ENCODE measurements at regions not wholly inside any gene's neighbourhood (a gene's known extent, or its start where the extent isn't known, plus 50 kb on each side); places are given as distances from the start of the nearest gene placed in this dataset.

DNA sequence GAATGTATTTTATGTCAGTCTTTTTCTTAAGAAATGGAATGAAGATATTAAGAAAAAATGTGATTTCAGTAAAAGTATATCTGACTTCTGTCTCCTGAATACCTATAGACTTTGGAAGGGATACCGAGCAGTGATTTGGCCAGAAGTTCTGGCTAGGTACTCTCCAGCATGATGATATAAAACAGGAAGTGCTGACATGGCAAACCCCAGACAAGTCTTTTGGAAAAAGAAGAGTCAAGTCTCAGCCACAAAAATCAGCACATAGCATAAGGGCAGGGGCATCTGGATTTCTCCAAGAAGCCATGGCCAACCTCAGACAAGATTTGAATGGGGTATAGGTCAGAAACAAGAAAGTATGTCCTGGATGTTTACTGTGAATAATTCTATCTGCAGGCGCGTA is 643.3 kb upstream of the ARRDC4 start:
- DNase-seq (ENCODE audit: low spot score): no peak

DNA sequence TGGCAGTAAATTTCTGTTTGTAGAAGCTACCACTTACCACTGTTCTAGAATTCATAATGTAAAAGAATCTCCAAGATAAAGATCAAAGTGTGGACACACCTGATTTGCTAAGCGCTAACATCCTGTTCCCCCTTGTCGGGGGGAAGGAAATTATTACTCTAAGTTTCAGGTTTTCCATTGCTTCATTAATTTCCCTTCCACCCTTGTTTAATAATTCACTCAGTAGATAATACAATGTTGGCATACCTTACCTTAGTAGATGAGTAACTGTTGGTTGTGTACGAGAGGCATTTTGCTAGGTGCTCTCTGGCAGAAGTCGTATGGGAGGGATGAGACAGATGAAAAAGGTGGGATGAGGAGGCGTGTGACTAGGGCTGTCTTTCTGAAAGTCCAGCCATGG is 641.2 kb upstream of the ARRDC4 start:
- no peak for DNase-seq (ENCODE audit: low spot score)

DNA sequence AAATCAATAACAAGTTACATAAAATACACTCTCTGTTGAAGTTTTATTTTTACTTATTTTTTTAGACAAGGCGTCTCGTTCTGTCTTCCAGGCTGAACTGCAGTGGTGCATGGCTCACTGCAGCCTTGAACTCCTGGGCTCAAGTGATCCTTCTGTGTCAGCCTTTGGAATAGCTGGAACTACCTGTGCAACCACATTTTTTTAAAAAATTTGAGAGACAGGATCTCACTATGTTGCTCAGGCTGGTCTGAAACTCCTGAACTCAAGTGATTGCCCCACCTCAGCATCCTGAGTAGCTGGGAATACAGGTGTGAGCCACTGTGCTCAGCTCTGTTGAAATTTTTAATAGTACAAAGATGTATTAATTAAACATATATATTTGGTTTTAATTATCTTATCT is 614.3 kb upstream of the ARRDC4 start:
- DNase-seq (ENCODE audit: low spot score): no peak

DNA sequence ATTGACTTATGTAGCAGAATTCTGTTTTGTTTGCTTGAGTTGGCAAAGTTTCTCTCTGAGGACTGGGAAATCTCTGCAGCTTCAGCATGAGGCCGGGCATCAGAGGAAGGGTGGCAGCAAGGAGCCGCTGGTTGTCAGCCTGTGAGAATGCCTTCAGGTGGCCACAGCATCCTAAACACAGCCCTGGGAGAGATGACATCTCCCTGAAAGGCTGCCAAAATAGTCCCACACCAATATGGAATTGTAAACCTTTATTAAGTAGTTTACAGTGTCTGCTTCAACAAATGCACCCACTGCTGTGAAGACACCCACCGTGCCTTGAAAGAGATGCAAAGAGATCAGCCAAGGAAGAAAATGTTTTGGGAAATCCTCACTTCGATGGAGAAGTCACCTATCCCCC is 609.7 kb upstream of the ARRDC4 start:
- DNase-seq (ENCODE audit: low spot score): no peak

DNA sequence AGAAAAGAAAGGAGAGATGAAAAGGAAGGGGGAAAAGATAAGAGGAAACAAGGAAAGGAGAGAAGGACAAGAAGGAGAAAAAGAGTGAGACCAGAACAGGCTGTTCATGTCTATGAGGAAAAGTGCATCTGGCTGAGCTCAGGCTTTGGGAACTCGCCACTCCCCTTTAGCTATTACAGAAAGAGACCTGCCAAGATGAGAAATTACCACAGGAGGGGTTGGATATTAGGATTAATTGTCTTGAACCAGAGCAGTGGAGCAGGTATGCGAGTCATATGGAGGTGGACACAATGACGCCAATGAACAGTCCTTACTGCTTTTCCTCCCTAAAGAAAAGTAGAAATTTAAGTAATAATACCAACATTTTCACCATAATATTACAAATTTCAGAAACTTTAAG is 577.0 kb upstream of the ARRDC4 start:
- DNase-seq (ENCODE audit: low spot score): no peak

DNA sequence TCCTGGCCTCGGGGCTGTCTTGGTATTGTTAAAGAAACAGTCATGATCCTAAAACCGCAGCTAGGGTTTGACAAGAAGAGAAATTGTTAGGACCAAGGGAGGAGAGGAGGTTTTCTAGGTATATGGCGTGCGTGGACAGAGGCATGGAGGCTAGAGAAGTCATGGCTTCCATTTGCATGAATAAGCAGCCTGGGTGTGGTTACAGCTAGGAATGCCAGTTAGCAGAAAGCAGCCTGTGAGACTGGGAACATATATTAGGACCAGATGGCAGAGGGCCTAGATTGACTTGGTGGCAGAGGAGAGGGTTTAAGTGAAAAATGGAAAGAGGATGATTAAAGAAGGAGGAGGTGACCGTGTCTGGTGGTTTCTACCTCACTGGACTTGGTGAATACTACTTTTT is 573.6 kb upstream of the ARRDC4 start:
- peak; percentile 14 for DNase-seq (ENCODE audit: low spot score)

DNA sequence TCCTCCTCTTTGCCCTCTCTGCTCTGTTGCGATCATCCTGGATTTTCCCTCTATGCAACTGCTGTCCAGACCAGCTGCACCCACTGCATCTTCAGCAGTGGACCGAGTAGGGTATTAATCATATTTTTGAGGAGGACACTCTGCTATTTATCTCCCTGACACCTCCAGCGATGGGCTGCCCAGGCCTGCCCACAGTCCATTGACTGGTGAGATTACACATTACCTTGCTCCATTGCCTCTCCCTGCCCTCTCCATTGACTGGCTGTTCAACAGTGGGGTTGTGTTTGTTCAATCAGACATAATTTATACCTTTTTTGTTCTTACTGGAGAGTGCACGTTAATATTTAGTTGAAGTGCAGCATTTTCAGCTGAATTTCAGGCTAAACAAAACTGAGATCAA is 559.3 kb upstream of the ARRDC4 start:
- DNase-seq (ENCODE audit: low spot score): no peak

DNA sequence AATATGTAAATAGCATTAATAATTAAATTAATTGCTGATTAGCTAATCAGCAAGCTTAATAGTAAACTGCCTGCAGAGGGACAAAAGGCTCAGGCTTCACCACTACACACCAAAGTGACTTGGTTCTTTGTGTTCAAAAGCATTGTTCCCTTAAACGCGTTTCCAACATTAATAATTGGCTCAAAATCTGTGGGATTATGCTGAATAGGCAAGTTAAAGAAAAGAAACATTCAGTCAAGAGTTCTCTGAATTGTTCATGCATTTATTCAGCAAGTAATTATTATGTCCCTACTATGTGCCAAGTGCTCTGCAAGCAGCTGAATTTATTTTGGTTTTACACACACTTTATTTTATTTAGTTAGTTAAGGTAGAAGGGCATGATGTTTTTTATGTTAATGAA is 558.5 kb upstream of the ARRDC4 start:
- no peak for DNase-seq (ENCODE audit: low spot score)

DNA sequence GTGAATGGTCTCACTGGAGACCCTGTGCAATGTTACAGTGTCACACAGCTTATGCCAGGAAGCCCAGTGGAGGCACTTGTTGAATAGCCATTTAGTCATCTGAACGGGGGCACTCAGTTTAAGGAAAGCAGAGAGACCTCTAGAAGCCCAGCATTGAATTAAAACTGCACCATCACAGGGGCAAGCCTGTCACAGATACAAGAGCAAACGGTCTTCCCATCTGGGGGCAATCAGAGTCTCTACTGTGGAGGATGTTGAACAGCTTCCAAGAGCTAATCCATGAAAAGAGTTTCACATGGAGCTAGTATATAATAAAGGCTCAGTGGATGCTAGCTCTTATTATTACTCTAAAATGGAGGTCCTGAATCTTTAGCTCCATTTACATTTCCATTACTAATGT is 553.7 kb upstream of the ARRDC4 start:
- no peak for DNase-seq (ENCODE audit: low spot score)

DNA sequence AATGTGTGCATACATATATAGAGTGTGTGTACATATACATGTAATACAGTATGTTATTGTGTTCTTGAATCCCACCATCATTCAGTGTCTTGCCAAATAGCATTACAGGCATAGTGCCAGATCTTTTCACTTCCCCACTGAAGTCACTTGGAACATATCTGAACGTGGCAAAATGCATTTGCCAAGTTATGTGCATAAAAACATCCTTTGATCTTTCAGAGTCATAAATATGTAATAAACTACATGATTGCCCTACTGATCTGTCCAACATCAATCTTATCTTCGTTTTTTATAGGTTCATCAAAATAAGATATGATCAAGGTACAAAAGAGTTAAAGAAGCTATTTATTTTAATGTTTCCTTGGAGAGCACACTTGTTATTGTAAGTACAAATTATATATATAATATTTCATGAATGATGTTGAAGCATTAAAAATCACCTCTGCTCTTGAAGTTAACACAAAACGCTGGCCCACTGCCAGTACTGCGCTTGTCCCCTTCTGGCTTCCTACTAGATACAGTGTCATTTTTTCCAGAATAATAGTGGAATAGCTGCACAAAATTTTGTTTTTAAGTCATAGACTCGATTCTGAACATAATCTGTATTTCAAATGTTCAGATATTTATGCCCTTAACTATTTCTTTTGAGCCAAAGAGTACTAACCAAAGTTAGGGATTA is 549.5 kb upstream of the ARRDC4 start:
- DNase-seq (ENCODE audit: low spot score): no peak

DNA sequence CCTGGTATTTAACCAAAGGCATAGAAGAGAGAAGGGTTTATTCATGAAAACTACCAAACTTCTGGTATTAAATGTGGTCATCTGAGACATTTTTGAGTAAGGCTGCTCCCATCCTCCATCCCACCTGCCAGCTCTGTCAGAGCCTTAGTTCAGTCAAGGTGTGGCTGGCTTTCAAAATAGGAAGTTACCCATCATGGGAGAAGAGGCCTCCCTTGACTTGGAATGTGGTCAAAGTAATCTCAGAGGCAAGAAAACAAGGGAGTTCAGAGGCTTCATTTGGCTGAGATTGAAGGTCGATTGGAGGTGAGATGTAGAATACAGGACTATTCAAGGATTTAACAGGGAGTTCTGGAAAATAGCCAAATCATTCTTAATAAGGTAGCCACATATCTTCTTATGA is 540.4 kb upstream of the ARRDC4 start:
- DNase-seq (ENCODE audit: low spot score): no peak

DNA sequence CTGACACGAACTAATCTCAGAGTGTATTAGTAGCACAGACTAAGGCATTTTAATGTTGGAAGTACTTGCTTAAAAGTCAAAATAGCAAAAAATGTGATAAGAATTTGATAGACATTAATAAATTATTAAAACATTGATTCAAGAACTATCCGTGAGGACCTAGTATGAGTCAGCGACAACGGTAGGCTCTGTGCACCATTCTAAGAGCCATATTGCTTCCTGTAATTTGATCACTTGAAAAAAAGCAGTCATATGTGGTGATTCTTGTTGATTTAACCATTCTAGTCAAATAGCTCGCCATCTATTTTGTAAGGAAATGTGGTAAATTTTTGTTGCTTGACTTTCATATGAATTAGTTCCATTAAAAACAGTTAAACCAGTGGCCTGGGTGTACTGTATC is 534.9 kb upstream of the ARRDC4 start:
- DNase-seq (ENCODE audit: low spot score): peak; percentile 18

DNA sequence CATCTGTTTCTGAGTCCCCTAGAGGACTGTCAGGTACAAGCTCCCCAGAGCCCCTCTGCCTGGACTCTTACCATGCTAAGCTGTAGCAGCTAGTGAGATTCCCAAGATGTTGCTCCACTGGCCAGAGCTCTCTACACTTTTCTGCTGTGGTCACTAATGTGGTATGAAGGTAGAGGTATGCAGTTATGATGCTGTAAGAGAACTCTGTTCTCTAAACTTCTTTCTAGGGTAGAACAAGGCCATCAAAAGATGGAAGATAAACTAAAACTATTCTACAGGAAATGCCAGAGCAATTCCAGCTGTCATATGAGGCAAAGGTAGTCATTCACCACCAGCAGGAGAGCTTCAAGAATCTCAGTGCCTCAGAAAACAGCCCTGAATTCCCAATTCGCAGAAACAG is 517.4 kb upstream of the ARRDC4 start:
- DNase-seq (ENCODE audit: low spot score): no peak

DNA sequence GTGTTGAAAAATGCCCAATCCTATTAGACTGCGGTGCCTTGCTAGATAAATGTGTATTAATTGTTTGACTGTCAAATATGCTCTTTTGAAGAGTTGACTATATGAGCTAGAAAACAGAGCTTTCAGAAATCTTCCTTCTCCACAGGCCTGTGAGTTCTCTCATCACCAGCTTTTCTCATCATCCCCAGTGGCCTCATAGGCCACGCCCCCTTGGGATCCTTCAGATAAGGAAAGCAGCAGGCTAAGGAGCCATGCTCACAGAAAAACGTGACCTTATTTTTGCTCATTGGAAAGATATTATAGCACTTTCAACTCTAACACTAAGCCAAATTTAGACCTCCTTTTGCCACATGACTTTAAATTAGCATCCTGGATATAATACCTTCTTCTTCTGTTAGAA is 514.4 kb upstream of the ARRDC4 start:
- no peak for DNase-seq (ENCODE audit: low spot score)

DNA sequence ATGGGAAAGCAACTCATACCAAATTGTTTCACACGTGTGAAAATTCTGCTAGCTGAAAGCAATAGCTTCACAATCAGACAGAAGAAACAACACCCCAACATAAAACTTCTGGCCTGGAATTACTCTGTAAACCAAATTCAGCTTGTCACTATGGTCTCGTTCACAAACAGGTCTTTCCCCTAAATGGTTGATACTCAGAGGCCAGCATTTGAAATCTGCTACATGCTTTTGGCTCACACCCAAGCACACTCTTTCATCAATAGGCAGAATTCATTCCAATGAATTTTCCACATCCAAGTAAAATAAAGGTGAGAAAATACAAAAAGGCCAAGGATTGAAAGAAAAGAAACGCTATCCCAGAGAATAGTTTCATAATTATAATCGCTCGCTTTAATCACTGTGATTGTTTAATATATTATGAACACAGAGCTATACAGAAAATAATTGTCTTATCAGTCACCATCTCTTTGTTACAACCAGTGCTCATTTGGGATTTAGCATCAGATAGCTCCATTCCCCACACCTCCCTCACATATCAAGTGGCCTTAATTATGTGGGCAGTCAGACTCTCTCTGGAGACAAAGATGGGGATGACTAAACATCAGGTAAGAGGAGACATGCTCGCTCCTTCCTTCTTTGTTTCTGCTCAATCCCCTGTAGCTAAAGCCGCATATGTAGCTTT is 503.8 kb upstream of the ARRDC4 start:
- no peak for DNase-seq (ENCODE audit: low spot score)

DNA sequence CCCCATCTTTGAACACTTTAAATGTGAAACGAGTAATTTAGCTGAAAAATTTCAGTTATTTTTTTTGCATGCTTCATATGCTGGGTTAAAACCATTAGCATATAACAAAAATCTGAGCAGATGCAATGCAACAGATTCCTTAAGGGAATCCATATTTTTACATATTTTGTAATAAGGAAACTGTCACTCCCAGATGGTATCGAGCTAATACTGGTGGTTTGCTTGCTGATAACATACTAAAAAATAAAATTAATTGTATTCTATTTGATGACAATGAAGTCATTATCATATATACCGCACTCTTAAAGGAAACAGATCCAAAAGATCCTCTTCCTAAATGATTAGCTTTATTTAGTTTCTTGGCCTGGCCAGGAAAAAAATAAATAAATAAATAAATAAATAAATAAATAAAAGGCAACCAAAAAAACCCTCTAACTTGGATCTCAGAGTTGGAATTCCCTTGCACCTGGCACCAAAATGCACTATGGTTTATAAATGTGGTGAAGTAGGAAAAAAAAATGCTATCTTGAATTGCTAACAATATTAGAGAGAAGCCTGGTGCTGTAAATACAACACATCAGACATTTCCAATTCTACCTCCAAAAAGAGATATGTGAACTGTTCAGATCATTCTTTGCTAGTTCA is 503.2 kb upstream of the ARRDC4 start:
- no peak for DNase-seq (ENCODE audit: low spot score)

DNA sequence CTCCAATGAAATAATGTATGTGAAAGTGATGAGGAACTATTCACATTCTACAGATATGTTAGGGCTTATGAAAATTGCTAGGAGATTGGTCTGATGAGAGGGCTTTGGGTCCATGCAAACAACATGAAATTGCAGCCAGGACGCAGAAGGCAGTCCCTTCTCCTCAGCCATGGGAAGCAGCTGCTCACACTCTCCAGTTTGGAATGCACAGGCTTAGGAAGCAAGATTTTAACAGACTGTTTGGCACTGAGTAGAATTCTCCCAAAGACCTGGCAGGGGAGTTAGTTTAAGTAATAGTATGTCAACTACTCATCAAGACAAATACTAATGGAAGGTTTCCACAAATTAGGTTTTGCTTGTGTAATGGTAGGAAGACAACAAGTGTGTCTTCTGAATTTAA is 500.7 kb upstream of the ARRDC4 start:
- DNase-seq (ENCODE audit: low spot score): no peak

DNA sequence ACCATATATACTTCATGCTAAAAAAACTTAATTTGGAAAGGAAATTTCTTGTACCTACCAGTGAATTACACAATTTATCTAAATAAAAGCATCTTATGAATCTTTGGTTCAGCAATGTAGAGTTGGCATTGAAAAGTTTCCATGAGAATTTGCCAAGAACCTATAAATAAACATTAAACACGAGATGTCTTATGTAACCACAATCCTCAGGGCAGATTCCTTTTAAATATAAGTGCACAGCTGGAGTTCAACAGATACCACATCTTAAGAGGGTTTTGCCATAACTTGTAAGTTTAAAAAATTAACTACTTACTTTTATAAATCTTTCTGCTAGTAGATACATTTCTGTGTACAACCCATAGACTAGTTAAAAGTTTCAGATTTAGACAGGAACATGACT is 499.3 kb upstream of the ARRDC4 start:
- DNase-seq (ENCODE audit: low spot score): peak; percentile 6

DNA sequence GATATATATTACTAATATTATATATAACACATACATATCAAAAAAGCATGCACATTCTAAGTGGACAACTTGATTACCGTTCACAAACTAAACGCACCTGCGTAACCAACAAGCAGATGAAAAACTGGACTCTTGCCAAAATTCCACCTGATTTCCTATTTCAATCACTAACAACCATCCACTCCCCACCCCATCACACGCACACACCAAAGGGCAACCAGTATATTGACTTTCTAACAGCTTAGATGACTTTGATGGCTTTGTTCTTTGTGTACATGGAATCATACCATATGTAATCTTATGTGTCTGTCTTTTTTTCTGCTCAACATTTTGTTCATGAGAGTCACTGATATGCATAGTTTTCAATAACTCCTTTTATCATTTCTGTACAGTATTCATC is 496.8 kb upstream of the ARRDC4 start:
- DNase-seq (ENCODE audit: low spot score): no peak

DNA sequence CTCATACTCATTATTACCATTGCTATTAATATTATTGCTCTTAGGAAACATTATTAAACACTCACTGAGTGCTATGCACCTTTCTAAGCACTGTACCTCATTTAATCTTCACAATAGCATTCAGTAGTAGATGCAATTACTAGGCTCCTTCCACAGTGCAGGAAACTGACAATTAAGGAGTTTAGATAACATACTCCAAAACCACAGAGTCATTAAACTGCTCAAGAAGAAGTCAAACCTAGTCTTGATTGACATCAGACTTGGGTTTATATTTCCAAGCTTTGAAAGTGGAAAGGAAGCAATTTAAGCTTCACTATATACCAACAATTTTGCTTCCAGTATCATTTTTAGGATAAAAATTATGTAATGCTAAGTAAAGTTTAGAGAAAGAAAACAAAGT is 490.1 kb upstream of the ARRDC4 start:
- DNase-seq (ENCODE audit: low spot score): no peak

DNA sequence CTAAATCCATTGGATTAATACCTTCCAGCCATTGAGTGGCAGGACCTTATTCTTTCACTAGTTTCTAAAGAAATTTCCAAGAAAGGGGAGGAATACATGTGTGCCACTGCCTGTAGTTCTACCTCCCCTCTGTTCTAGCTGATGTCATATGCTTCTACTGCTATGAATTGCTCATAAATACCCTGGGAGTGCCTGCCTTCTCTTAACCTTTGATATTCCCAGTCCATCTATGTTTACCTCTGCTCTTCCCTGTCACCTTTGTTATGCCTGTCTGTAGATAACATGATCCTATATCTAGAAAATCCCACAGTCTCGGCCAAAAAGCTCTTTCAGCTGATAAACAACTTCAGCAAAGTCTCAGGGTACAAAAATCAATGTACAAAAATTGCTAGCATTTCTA is 486.9 kb upstream of the ARRDC4 start:
- DNase-seq (ENCODE audit: low spot score): no peak

DNA sequence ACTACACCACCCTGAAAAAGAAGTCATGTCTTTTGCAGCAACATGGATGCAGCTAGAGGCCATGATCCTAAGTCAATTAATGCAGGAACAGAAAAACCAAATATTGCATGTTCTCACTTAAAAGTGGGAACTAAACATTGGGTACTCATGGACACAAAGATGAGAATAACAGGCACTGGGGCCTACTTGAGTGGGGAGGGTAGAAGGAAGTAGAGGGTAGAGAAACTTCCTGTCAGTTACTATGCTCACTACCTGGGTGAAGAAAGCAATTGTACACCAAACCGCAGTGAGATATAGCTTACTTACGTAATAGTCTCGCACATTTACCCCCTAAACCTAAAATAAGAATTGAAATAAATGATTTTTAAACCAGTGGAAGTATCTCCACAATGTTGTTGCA is 480.5 kb upstream of the ARRDC4 start:
- DNase-seq (ENCODE audit: low spot score): no peak

DNA sequence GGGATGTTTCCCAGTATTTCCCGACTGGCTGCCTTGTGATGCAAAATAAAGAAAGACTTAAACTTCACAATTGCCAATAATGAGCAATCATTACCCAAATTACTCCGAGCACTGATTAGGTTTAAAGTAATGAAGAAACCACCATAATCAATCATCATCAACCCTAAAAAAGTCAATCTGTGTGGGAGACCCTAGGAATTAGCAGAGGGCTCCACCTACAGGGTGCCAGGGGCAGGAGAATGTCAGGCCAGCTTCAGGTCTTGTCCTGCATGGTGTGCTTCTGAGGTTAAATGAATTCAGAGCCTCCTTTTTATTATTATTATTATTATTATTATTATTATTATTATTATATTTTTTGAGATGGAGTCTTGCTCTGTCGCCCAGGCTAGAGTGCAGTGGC is 478.0 kb upstream of the ARRDC4 start:
- no peak for DNase-seq (ENCODE audit: low spot score)

DNA sequence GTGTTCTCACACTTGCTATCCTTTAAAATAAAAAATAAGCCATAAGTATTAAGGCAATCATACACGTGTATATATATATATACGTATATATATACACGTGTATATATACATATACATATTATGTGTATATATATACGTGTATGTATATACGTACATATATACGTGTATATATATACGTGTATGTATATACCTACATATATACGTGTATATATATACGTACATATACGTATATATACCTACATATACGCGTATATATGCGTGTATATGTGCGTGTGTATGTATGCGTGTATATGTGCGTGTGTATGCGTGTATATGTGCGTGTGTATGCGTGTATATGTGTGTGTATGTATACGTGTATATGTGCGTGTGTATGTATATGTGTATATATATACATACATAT is 477.3 kb upstream of the ARRDC4 start:
- no peak for DNase-seq (ENCODE audit: low spot score)

All from A172 (cell line).